Naive thymus-derived CD8-positive, alpha-beta T cell (primary cell): ENCODE measurements at regions not wholly inside any gene's neighbourhood (a gene's known extent, or its start where the extent isn't known, plus 50 kb on each side); places are given as distances from the start of the nearest gene placed in this dataset.
"Not testable (repeated sequence)": the region's sequence is repeated elsewhere in the genome, so short reads cannot be mapped to it uniquely, and the experiment has no call there.

Source experiments
- ATAC-seq, 2 donors: fragments of 150-1000 bp; cut with Tn5 transposase in 1 of 2; sonication (Bioruptor Pico), chemical (Tn5 transposase) in 1 of 2; 1 replicate in 1 of 2; 2 replicates in 1 of 2; pipeline ENCODE4 v1.10.0; 2021; ENCODE audit warnings: mild to moderate bottlenecking in 2 of 2, moderate library complexity in 2 of 2
- POLR2A ChIA-PET: fragments of 350-600 bp; sonication (Branson Sonifier 250); formaldehyde crosslinking; loops from one replicate; lab custom pipeline; 2021; ENCODE audit warnings: antibody characterized with exemption; lab: Charles Lee
- DNase-seq, 10 donors: peaks; one replicate each; pipeline versions ENCODE4 v3.0.0 to v3.0.0-alpha.2; 2020 to 2022
- H3K27ac Mint-ChIP-seq, 10 donors: one replicate each; pipeline ENCODE4 v1.8.0; 2020 to 2022; ENCODE audit warnings: mild to moderate bottlenecking in 10 of 10, mixed read lengths in 10 of 10, moderate library complexity in 4 of 10, inconsistent platforms in 1 of 10
- H3K27me3 Mint-ChIP-seq, 5 donors: one replicate each; pipeline ENCODE4 v1.8.0; 2021 to 2022; ENCODE audit warnings: mixed read lengths in 5 of 5
- H3K36me3 Mint-ChIP-seq, 3 donors: one replicate each; pipeline ENCODE4 v1.8.0; 2020 to 2022; ENCODE audit warnings: mixed read lengths in 3 of 3, mild to moderate bottlenecking in 2 of 3, inconsistent platforms in 1 of 3
- H3K4me1 Mint-ChIP-seq, 4 donors: one replicate each; pipeline ENCODE4 v1.8.0; 2021 to 2022; ENCODE audit warnings: mixed read lengths in 4 of 4
- H3K4me3 Mint-ChIP-seq, 10 donors: one replicate each; pipeline ENCODE4 v1.8.0; 2020 to 2022; ENCODE audit warnings: mild to moderate bottlenecking in 10 of 10, mixed read lengths in 10 of 10, moderate library complexity in 6 of 10, inconsistent platforms in 1 of 10
- H3K9me3 Mint-ChIP-seq, 9 donors: one replicate each; pipeline ENCODE4 v1.8.0; 2020 to 2022; ENCODE audit warnings: mixed read lengths in 9 of 9, mild to moderate bottlenecking in 3 of 9, inconsistent platforms in 1 of 9, moderate library complexity in 1 of 9

DNA sequence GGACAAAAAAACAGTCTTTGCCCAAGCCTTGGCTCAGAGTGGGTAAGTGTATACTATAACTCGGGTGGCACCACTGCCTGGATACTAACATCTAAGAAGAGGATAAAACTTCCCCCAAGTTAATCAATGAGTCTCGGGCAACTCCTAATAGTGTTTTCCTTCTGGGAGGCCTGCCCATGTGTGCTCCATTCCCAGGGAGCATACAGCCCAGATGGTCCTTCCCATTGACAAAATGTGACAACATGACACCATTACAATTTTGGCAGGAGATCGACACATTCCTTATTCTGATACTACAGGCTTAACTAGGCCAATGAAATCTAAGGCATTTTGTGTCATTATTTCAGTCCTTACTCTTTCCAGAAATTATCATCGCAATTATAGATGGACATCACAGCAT is 52.7 kb upstream of the CRIM1 start:
- Mint-ChIP-seq H3K9me3 (peaks cover 0 to 8% (median 0%) of the 10 kb centered on the region in 9 donors), H3K4me3 (no peak overlapping the region), H3K27ac (no peak overlapping the region), H3K36me3 (peaks cover 0 to 3% (median 0%) of the 10 kb centered on the region in 3 donors), H3K27me3 (no peaks in the 10 kb centered on the region), H3K4me1 (peaks cover 0 to 6% (median 2%) of the 10 kb centered on the region in 4 donors)
- no peak for ATAC-seq
- DNase-seq = no peak
- POLR2A ChIA-PET = no interaction called here

DNA sequence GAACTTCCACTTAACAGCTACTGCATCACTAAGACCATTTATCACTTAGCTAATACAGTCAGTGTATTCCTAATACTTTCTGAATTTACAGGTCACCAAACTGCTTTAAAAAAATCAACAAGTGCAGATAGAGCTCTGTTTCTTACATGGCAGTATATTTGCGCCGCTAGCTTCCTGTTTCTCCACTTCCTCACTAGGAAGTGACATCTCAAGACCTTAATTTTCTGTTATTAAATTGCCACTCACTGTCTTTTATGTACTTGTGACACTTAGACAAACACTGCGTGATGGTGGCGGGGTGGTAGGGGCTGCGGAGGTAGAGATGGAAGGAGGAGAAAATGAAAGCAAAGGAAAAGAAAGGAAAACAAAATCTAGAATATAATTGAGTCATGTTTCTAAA is 53.7 kb upstream of the CRIM1 start:
- no peaks in the 10 kb centered on the region for H3K27me3 Mint-ChIP-seq
- POLR2A ChIA-PET = no interaction called here
- H3K4me3 Mint-ChIP-seq = no peak overlapping the region
- ATAC-seq (no peak), DNase-seq (no peak)
- peaks cover 0 to 6% (median 2%) of the 10 kb centered on the region in 4 donors for H3K4me1 Mint-ChIP-seq
- peaks cover 0 to 3% (median 0%) of the 10 kb centered on the region in 3 donors for H3K36me3 Mint-ChIP-seq
- peaks cover 0 to 8% (median 0%) of the 10 kb centered on the region in 9 donors for H3K9me3 Mint-ChIP-seq
- no peak overlapping the region for H3K27ac Mint-ChIP-seq

DNA sequence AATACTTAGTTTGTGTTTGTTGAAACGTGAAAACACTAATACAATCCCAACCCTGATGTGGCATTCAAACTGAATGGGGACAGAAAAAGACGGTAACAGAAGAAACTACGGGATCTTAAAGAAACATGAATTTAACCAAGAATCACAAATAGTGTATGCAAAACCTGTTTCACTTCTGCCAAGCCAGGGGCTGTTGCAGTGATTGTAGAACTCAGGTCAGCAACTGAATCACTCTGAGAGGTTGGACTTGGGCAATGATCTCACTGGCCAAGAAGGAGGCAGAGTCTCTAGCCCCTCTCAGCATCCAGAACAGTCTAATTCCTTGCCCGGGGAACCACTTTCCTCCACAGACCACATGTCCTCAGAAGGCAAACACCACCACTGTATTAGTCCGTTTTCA is 54.9 kb upstream of the CRIM1 start:
- Mint-ChIP-seq H3K4me3 (no peak overlapping the region), H3K27me3 (no peaks in the 10 kb centered on the region), H3K9me3 (peaks cover 0 to 8% (median 0%) of the 10 kb centered on the region in 9 donors), H3K27ac (no peak overlapping the region), H3K4me1 (peaks cover 0 to 6% (median 4%) of the 10 kb centered on the region in 4 donors), H3K36me3 (peaks cover 0 to 3% (median 0%) of the 10 kb centered on the region in 3 donors)
- POLR2A ChIA-PET = no interaction called here
- DNase-seq (no peak), ATAC-seq (no peak)

DNA sequence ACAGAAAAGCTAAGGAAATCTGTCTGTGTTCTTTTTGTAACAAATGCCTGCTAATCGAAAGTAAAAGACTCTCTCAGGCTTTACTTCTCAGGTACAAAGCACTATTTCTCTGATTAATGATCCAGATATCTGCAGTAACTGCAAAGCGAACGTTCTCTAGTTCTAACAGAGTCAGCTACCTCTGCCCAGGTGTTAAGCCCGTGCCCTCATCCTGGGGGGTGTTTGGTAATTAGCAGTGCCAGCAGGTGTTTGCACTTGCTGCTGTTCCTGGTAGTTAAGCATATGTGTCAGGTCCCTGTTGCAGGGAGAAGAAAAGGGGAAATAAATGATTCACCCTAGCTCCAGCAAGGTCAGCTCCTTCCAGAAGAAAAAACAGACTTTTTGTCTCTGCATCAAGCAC is 58.8 kb upstream of the CRIM1 start:
- Mint-ChIP-seq H3K27me3 (no peaks in the 10 kb centered on the region), H3K4me3 (no peak overlapping the region), H3K27ac (no peak overlapping the region), H3K4me1 (peaks cover 0 to 4% (median 2%) of the 10 kb centered on the region in 4 donors), H3K36me3 (peaks cover 0 to under 1% (median 0%) of the 10 kb centered on the region in 3 donors), H3K9me3 (peaks cover 0 to 3% (median 0%) of the 10 kb centered on the region in 9 donors)
- ATAC-seq (no peak), DNase-seq (no peak)
- POLR2A ChIA-PET = no interaction called here

DNA sequence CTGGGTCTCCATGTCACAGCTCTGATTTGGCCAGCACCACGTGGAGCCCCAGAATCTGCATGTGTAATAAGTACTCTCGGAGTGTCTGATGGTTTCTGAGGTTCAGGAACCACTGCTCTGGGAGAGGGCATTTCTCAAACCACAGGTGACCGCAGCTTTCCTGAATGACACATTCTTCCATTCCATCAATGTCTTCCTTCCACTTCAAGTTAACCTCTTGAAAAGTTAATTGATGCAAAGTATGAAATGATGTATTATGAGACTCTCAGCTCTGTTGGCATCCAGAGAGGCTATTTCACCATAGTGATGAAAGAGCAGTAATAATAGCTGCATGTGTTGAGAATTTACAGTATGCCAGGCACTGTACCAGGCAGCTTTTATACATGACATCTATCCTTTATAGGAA is 61.3 kb upstream of the CRIM1 start:
- Mint-ChIP-seq H3K27ac (no peak overlapping the region), H3K4me3 (no peak overlapping the region), H3K27me3 (no peaks in the 10 kb centered on the region), H3K9me3 (no peaks in the 10 kb centered on the region), H3K36me3 (no peaks in the 10 kb centered on the region), H3K4me1 (peaks cover 0 to 4% (median under 1%) of the 10 kb centered on the region in 4 donors)
- ATAC-seq (no peak), DNase-seq (no peak)
- POLR2A ChIA-PET = no interaction called here

GRCh38 chr2:36290306-36290856 is 65.2 kb upstream of the CRIM1 start:
- Mint-ChIP-seq H3K9me3 (no peaks in the 10 kb centered on the region), H3K27me3 (no peaks in the 10 kb centered on the region), H3K4me1 (peaks cover 0 to 1% (median 0%) of the 10 kb centered on the region in 4 donors), H3K27ac (no peak overlapping the region), H3K36me3 (no peaks in the 10 kb centered on the region), H3K4me3 (no peak overlapping the region)
- POLR2A ChIA-PET = no interaction called here
- no peak for DNase-seq
- ATAC-seq = no peak

DNA sequence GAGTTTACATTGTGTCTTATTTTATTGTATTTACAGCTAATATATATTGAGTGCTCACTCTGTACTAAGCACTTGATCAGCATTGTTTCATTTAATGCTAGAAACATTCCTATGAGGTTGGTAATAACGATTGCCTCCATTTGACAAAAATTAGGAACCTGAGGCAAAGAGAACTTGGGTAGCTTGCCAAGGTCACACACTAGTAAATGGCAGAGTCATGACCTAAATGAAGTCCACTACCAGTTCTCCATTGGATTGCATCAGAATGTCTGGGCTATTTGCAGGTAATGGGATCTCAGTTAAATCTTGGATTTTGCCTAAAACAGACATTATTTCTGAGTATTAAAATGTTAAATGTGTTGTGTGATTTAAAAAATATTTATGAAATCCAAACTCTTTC is 65.8 kb upstream of the CRIM1 start:
- ATAC-seq (no peak), DNase-seq (no peak)
- Mint-ChIP-seq H3K4me3 (no peak overlapping the region), H3K4me1 (peaks cover 0 to 1% (median 0%) of the 10 kb centered on the region in 4 donors), H3K9me3 (no peaks in the 10 kb centered on the region), H3K36me3 (no peaks in the 10 kb centered on the region), H3K27ac (no peak overlapping the region), H3K27me3 (no peaks in the 10 kb centered on the region)
- POLR2A ChIA-PET = no interaction called here

DNA sequence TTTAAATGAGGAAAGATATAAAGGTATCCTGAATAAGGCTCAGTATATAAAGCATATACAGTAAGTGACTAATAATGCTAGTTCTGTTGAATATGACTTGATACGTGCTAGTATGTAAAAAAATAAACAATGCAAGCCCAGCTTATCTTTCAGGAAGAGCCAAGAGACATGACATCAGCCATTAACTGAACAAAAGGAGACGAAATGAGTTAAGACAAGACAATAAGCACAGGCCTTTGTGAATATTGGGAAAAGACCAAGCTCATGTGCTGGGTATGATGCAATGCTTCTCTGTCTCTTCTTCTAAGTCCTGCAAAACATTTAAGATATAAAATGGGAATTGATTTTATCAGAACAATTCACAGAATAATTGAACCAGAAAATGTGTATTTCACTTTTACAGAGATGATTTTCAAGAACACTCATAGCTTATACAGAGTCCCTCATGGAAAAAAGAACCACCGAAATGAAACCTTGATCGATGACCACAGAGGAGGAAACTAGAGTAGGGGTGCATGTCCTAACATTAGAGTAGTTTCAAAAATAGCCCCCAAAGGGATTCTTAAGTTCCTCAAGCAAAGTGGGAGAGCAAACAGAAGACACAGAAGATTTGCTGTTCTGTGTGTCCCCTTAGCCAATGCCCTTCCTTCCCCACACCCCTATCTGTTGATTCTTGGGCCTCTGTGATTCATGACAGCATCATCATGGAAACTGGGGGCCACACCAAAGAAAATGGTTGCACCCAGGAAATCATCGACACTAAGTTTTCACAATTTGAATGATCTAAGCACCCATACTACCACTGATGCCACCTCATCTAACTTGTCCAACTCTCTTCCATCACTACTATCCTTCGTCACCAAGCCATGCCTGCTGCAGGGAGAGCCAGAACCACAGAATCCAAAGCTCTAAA is 68.0 kb upstream of the CRIM1 start:
- DNase-seq = no peak
- Mint-ChIP-seq H3K4me1 (no peaks in the 10 kb centered on the region), H3K27ac (no peak overlapping the region), H3K9me3 (peaks cover 0 to 6% (median 2%) of the 10 kb centered on the region in 9 donors), H3K36me3 (no peaks in the 10 kb centered on the region), H3K4me3 (no peak overlapping the region), H3K27me3 (peaks cover 0 to 3% (median 0%) of the 10 kb centered on the region in 5 donors)
- POLR2A ChIA-PET = no interaction called here
- no peak for ATAC-seq

DNA sequence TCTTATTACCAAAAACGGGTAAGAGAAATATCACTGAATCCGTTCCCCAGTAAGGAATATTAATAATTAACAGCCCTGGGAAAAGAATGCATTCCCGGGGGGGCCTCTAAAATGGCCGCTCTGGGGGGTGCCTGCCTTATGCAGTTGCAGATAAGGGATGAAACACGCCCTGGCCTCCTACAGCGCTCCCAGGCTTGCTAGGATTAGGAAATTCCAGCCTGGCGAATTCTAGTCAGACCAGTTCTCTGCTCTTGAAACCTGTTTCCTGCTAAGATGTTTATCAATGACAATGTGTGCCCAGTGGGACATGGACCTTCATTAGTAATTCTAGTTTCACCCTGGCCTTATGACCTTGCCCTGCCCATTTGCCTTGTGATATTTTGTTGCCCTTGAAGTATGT is 76.1 kb upstream of the CRIM1 start:
- ATAC-seq, H3K4me1 Mint-ChIP-seq, POLR2A ChIA-PET, DNase-seq, H3K4me3 Mint-ChIP-seq, H3K27ac Mint-ChIP-seq, H3K27me3 Mint-ChIP-seq: not testable (repeated sequence)
- Mint-ChIP-seq H3K36me3 (peaks cover 0 to 23% (median 8%) of the 10 kb centered on the region in 3 donors), H3K9me3 (peaks cover 8 to 36% (median 14%) of the 10 kb centered on the region in 9 donors)

DNA sequence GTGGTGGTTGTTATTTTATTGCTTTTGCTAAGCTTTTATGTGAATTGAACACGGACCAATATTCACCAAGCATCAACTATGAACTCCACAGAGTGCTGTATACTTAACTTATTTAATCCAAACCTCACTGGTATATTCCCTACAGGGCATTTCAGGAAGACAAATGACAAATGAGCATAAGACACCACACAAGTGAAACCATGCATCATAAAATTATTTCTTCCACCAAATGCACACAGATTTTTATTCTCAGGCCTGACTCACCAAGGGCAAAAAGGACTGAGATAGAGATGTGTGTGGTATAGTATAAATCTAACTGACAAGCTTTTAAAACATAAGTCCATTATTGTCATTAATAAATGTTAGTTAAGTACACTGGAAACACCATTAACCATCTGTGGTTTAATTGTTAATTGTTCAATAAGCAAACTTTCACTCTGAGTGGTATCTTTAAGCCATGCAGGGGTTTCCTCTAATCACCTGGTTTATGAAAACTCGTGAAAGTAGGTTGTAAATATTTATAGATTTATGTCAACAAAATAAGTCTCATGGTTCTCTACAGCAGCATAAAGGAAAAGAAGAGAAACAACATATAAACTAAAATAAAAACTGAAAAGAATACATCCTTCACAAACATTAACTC is 77.6 kb upstream of the CRIM1 start:
- no peak overlapping the region for H3K27ac Mint-ChIP-seq
- no peaks in the 10 kb centered on the region for H3K4me1 Mint-ChIP-seq
- peaks cover 0 to 23% (median 8%) of the 10 kb centered on the region in 3 donors for H3K36me3 Mint-ChIP-seq
- no peak for ATAC-seq
- no peaks in the 10 kb centered on the region for H3K27me3 Mint-ChIP-seq
- peaks cover 5 to 33% (median 12%) of the 10 kb centered on the region in 9 donors for H3K9me3 Mint-ChIP-seq
- no peak for DNase-seq
- H3K4me3 Mint-ChIP-seq = no peak overlapping the region
- POLR2A ChIA-PET = no interaction called here

DNA sequence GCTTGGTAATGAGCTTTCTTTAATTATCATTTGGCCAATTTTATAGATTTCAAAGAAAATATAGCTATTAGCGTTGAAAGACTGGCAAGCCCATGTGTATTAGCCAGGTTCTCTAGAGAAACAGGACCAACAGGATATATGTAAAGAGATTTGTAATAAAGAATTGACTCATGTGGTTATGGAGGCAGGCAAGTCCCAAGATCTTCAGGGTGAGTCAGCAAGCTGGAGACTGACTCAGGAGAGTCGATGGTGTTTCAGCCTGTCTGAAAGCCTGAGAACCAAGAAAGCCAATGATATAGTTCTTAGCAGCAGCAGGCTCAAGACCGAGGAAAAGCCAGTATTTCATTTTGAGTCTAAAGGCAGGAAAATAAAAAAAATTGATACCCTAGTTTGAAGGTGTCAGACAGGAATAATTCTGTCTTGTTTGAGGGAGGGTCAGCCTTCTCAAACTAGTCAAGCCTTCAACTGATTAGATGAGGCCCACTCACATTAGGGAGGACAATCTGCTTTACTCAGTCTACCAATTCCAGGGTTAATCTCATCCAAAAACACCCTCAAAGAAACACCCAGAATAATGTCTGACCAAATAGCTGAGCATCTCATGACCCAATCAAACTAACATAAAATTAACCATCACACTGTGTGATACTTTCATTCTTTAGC is 78.3 kb upstream of the CRIM1 start:
- DNase-seq (no peak), ATAC-seq (no peak)
- POLR2A ChIA-PET = no interaction called here
- Mint-ChIP-seq H3K9me3 (peaks cover 5 to 33% (median 12%) of the 10 kb centered on the region in 9 donors), H3K4me3 (no peak overlapping the region), H3K27me3 (no peaks in the 10 kb centered on the region), H3K27ac (no peak overlapping the region), H3K36me3 (peaks cover 0 to 22% (median 8%) of the 10 kb centered on the region in 3 donors), H3K4me1 (no peaks in the 10 kb centered on the region)

DNA sequence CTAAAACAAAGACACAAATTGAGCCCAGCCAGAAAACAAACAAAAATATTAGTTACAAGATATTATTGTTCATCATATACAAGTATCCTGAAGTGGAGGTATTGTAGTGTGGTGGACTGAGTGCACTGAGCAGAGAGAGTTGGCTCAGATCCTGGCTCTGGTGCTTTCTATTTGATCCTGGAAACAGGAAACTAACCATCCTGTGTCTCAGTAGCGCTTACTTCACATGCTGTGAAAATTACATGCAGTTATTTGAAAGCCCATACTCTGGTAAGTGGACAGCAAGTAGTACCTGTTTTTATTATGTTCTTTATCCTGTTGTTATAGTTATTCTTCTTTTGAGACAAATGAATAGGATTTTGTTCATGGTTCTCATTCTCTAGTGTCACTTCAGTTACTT is 84.3 kb upstream of the CRIM1 start:
- ATAC-seq (no peak), DNase-seq (no peak)
- Mint-ChIP-seq H3K9me3 (peaks cover 12 to 24% (median 15%) of the 10 kb centered on the region in 9 donors), H3K4me3 (no peak overlapping the region), H3K36me3 (peaks cover 0 to 16% (median 6%) of the 10 kb centered on the region in 3 donors), H3K4me1 (peaks cover 3 to 9% (median 8%) of the 10 kb centered on the region in 4 donors), H3K27me3 (no peaks in the 10 kb centered on the region), H3K27ac (no peak overlapping the region)
- POLR2A ChIA-PET = no interaction called here
